GM12865 (cell line): ENCODE measurements at regions not wholly inside any gene's neighbourhood (a gene's known extent, or its start where the extent isn't known, plus 50 kb on each side); places are given as distances from the start of the nearest gene placed in this dataset.

ENCODE experiments used
- DNase-seq: peaks from one replicate; pipeline ENCODE4 v3.0.0; 2010; ENCODE audit warnings: low read depth
- H3K4me3 ChIP-seq: 2 replicates; pipeline ENCODE4 v1.5.1; 2011; ENCODE audit warnings: mild to moderate bottlenecking, low read depth, low read length, control low read depth
- CTCF ChIP-seq: IDR thresholded peaks from 2 replicates; pipeline ENCODE4 v1.5.1; 2011; ENCODE audit warnings: low read length, control low read depth, low read depth, inconsistent platforms; ENCODE audit not compliant: insufficient read depth; ENCODE audit errors: missing control alignments

GRCh38 chr2:56624181-56624580, 440.4 kb downstream of the CCDC85A start:
- DNase-seq = no peak
- H3K4me3 ChIP-seq = no peak overlapping the region
- TF ChIP-seq CTCF = no peak

- no peak overlapping the region for H3K4me3 ChIP-seq
- TF ChIP-seq CTCF = no peak
- no peak for DNase-seq
These were observed 443.1 kb downstream of the CCDC85A start for GRCh38 chr2:56626927-56627326.

DNA sequence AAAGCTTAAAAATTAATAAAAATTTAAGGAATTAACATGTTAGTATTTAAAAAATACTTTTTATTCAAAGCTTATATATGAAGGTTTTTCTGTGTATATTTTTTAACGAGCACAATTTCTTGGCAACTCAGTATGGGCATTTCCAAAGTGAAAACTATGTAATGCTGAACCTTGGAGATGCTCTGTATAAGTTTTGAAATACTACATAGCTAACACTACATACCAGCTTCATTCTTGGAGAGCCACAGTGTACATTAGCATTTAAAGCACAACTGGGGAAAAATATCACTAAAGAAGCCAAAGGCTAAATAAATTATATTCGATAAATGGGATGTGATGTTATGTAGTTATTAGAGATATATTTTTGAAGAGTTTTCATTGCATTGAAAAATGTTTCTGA, 446.5 kb downstream of the CCDC85A start:
- TF ChIP-seq CTCF = no peak
- no peak overlapping the region for H3K4me3 ChIP-seq
- DNase-seq = no peak

DNA sequence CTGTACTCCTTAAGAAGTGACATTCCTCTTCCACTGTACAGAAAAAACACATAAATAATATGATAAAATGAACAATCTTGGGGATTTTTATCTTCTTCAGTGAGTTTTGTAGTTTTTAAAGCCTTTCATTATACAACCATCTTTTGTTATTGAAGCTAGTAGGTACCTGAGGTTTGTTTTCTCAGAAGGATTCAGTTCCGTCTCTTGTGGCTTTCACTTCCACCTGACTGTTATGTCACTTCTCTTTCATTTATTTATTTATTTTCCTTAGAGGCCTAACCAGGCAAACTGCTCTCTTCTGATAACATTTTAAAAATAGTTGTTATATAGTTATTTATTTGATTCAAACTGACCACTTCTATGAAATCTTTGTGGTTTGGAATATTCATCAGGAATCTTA, 464.2 kb downstream of the CCDC85A start:
- DNase-seq = no peak
- no peak overlapping the region for H3K4me3 ChIP-seq
- no peak for TF ChIP-seq CTCF

GRCh38 chr2:56648802-56649201, 465.0 kb downstream of the CCDC85A start:
- DNase-seq = no peak
- TF ChIP-seq CTCF = no peak
- H3K4me3 ChIP-seq = no peak overlapping the region

- DNase-seq = no peak
- no peak for TF ChIP-seq CTCF
- no peak overlapping the region for H3K4me3 ChIP-seq
These were observed 471.1 kb downstream of the CCDC85A start for GRCh38 chr2:56654936-56655335.

DNA sequence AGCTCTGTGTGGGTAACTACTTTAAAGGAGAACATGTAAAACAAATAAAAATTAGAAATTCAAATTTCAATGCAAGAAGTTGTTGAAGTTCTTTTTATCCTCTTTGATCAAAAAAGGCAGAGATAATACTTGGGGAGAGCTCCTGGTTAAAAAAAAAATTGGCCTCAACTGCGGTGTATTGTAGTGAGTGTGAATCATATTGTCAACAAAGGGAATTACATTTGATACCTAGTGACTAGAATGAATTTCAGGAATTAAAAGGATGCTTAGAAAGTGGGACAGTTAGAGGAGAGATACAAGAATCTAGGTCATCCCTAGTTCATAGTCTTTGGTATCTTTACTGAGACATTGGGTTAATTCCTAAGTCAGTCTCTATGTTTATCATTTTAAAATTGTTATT, 473.0 kb downstream of the CCDC85A start:
- DNase-seq = no peak
- no peak for TF ChIP-seq CTCF

More for the DNA sequence above, 473.0 kb downstream of the CCDC85A start:
- no peak overlapping the region for H3K4me3 ChIP-seq
